CD4-positive, alpha-beta T cell treated with Interleukin-6 at 100 ng/mL for 8 hours (primary cell): ENCODE measurements at regions not wholly inside any gene's neighbourhood (a gene's known extent, or its start where the extent isn't known, plus 50 kb on each side); places are given as distances from the start of the nearest gene placed in this dataset.

Experiments used
- DNase-seq: peaks from one replicate; pipeline ENCODE4 v3.0.0-alpha.2; 2020; ENCODE audit warnings: mixed read lengths, low spot score

- DNase-seq = no peak
These were observed 75.1 kb upstream of the FSTL4 start for GRCh38 chr5:133687212-133688061.

- no peak for DNase-seq
These were observed 74.2 kb upstream of the FSTL4 start for GRCh38 chr5:133686566-133686965.

GRCh38 chr5:133685402-133686018, 73.2 kb upstream of the FSTL4 start:
- DNase-seq = no peak

- DNase-seq = no peak
These were observed 71.6 kb upstream of the FSTL4 start for GRCh38 chr5:133683646-133684596.

- no peak for DNase-seq
These were observed 70.1 kb upstream of the FSTL4 start for GRCh38 chr5:133682451-133682850.

GRCh38 chr5:133681896-133682295, 69.6 kb upstream of the FSTL4 start:
- no peak for DNase-seq

- DNase-seq = no peak
These were observed 68.7 kb upstream of the FSTL4 start for GRCh38 chr5:133680830-133681565.

GRCh38 chr5:133679534-133679933, 67.2 kb upstream of the FSTL4 start:
- DNase-seq = no peak

- DNase-seq = no peak
These were observed 63.2 kb upstream of the FSTL4 start for GRCh38 chr5:133675376-133676154.

GRCh38 chr5:133670336-133670735, 58.0 kb upstream of the FSTL4 start:
- no peak for DNase-seq

GRCh38 chr5:133669472-133669871, 57.1 kb upstream of the FSTL4 start:
- no peak for DNase-seq

- no peak for DNase-seq
These were observed 56.1 kb upstream of the FSTL4 start for GRCh38 chr5:133668458-133668857.

GRCh38 chr5:133667217-133667616, 54.9 kb upstream of the FSTL4 start:
- DNase-seq = no peak

- no peak for DNase-seq
These were observed 53.2 kb upstream of the FSTL4 start for GRCh38 chr5:133665571-133665970.

GRCh38 chr5:133664422-133664821, 52.1 kb upstream of the FSTL4 start:
- no peak for DNase-seq

GRCh38 chr5:133663397-133664054, 51.2 kb upstream of the FSTL4 start:
- no peak for DNase-seq

GRCh38 chr5:133662578-133662977, 50.2 kb upstream of the FSTL4 start:
- no peak for DNase-seq
